Hematopoietic multipotent progenitor cell treated with erythropoietin and hydrocortisone succinate and interleukin-3 and kit ligand, for 8 days (in vitro differentiated cells): ENCODE measurements at regions not wholly inside any gene's neighbourhood (a gene's known extent, or its start where the extent isn't known, plus 50 kb on each side); places are given as distances from the start of the nearest gene placed in this dataset.
"Not testable (repeated sequence)": the region's sequence is repeated elsewhere in the genome, so short reads cannot be mapped to it uniquely, and the experiment has no call there.

Experiments used
- DNase-seq: peaks from one replicate; pipeline ENCODE4 v3.0.0-alpha.2; 2015

DNA sequence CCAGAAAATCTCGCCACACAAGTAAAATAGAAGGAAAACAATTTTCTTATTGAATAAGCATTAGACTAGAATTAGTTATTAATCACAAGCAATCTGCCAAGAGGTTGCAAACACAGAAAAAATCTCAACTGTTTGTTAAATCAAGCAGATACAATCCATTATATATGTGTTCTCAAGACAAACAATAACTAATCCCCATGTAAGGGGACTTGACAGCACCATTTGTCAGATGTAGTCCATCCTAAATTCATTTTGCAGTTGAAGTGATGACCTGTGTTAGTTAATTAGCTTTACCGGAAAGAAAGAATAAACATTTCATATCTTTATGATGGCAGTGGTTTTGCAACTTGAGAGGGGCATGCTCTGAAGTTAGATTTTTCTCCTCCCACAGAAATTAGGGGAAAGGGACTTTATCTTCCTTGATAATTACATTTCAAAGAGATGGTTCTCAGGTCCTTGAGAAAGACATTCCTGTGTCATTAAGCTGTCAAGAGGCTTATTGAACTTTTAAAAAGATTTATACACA is 1588.0 kb downstream of the GRIK2 start:
- no peak for DNase-seq

DNA sequence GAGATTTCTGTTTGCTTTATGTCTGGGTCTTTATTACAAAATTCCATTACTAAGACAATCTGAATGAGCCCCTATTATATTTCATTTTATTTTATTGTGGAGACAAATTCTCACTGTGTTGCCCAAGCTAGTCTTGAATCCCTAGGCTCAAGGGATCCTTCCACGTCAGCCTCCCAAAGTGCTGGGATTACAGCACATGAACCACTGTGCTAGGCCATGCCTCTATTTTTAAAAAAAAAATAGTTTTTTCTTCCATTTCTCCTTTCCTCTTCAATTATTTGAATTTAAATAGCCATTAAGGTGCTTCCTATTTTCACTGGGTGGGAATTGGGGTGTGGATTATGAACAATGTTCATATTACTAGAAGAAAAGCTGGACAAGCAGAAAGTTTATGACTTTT is 1587.4 kb downstream of the GRIK2 start:
- no peak for DNase-seq

DNA sequence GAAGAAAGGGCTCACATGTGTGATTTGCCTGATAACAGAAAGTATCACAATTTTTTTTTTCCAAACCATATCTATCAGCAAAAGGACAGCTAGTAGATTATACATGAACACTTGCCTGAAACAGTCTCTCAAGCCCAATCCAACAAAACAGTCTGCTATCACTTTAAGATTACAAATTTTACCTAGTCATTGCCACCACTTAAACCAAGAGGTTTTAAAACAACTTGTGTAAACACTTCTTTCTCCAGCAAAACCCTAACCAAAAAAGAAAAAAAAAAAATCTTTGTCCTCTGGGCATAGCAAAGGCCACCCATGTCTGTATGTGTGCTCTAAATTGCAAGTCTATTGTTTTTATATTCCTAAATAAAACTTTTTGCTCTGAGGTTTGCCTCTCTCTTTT is 1568.4 kb downstream of the GRIK2 start:
- DNase-seq = no peak

DNA sequence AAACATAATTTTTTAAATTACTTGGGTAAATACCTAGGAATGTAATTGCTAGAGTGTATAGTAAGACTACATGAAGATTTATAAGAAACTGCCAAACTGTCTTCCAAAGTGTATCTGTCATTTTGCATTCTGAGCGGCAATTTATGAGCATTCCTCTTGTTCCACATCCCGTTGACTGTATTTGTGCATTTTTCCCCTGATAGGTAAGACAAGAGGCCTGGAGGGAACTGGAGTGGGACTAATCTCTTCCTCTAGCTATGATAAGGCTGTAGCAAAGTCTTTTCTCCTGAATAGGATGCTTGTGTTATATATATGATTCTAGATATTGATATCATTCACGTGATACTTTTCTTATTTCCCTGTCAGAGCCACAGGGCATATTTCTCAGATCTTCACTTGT is 1557.5 kb downstream of the GRIK2 start:
- no peak for DNase-seq

DNA sequence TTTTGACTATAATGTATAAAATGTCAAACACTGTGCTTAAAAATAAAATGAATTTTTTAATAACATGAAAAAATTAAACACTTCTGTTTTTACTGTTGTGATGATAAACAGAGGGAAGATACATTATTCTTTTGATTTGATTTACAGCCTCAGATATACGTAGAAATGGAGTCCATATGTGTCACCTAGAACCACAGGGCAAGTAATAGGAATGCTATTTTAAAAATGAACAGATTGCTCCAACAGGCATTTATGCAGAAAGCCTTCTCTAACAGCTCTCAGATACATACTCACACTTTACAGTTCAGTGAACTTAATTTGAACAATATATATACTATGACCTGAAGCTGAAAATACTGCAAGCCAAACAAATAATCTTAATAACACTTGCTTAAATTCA is 1551.0 kb downstream of the GRIK2 start:
- DNase-seq = no peak

DNA sequence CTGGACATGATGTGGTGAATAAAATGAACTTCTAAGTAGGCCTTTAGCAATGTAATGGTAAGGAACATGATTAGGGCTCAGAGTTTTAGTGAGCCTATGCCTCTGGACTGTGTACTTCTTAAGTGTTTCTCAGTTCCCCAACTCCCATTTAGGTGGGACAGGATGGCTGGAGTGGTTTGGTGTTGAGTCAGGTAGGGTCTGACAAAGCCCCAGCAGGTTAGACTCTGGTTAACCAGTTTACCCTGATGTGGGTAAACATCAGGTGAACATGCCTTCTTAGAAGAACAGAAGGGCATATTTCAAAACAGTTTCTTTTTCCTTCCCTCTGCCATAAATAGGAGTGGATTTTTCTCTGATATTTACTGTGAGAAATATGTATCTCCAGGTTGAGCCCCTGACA is 1548.7 kb downstream of the GRIK2 start:
- DNase-seq = no peak

DNA sequence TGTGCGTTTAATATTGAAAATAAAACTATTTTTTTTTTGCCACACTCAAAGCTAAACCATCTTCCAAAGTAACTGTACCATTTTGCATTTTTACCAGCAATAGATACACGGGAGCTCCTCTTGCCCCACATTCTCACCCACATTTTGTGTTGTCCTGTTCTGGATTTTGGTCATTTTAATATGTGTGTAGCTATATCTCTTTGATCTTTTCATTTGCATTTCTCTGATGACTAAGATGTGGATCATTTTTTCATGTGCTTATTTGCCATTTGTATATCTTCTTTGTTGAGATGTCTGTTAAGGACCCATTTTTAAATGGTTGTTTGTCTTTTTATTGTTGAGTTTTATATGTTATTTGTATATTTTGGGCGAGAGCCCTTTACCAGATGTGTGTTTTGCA is 1543.5 kb downstream of the GRIK2 start:
- DNase-seq = no peak

DNA sequence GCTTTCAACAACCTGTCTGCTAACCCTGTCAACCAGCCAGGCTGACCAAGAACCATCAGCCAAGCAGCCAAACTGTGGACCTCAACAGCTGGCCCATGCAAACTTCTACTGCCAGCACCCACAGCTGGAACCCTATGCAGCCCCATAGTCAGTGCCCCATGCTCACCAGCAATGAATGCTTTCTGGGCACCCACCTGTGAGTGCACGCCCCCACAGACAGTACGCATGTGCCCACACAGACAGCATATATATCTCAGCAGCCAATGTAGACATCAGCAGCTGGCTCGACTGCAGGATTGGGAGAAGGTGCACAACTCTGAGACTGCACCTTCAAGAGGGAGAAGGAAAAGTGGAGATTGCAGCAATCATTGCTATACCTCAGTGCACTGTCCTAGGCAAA is 1534.6 kb downstream of the GRIK2 start:
- DNase-seq = no peak

DNA sequence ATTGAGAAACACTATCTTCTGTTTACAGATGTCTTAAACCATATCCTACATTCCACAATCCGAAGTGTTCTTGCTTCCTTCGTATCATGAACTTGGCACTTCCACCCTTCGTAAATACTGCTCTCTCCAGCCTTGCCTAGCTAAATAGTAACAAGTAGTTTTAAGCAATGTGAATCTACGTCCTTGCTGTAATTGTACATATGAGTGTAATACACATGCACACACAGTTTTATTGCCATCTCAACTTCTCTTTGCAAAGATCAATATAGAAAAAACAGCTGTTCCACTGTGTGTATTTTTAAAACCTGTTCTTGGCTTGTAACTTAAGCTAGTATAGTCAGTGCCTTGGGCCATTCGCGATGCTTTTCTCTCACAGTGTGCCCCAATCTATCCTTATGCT is 1524.7 kb downstream of the GRIK2 start:
- no peak for DNase-seq

DNA sequence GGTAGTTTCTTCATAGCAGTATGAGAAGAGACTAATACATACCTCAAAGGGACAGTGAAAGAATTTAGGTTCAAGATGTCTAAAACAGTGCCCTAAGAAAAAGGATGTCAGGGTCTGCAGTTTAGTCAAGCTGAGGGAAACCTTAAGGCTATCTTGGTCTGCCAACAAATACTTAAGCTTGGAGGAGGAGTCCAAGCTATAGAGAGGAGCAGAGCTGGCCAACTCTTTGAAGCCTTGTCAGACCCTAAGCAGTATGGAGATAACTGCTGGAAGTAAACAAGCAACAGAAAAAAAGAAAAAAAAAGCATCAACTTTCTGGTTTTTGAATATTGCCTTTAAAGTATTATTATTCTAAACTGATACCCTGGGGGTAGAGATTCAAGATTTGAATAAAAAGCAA is 1518.1 kb downstream of the GRIK2 start:
- no peak for DNase-seq

DNA sequence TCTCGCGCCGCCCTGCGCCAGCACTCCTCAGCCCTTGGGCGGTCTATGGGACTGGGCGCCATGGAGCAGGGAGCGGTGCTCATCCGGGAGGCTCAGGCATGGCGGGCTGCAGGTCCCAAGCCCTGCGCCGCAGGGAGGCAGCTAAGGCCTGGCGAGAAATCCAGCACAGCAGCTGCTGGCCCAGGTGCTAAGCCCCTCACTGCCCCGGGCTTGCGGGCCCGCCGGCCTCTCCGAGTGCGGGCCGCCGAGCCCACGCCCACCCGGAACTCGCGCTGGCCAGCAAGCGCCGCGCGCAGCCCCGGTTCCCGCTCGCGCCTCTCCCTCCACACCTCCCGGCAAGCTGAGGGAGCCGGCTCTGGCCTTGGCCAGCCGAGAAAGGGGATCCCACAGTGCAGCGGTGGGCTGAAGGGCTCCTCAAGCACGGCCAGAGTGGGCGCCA is 1517.2 kb downstream of the GRIK2 start:
- DNase-seq = not testable (repeated sequence)

DNA sequence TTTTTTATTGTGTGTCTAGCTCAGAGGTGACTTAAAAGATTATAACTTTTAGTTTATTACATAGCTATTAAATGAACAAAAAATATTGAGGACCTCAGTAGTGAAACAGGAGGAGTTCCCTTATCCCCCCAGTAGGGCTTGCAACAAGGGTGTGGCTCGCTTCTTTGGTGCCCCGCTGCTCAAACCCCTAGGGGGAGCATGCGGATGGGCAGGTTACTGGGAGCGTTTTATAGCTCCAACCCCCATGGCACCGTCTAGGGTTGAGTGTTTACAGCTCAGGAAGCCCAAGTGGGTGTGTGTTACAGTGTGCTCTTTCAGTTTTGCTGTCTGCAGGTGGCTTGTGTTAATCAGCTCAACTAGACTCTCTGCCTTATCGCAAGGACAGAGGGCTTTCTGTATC is 1513.7 kb downstream of the GRIK2 start:
- no peak for DNase-seq

DNA sequence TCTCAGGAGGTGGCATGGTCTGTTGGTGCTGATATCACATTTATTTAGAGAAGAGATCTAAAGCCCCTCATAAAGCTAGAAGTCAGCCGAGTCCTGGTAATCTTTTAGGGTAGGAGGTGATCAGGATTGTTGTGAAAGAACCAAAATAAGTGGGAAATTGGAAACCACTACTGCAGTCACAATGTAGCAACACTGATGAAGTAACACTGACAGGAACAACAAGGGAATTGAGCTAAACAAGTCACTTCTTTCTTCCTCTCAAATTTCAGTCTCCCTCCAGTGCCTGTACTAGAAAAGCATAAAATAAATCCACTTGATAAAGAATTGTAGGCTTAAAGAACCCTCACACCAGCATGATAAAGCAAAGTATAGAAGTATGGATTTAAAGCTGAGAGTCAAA is 1509.0 kb downstream of the GRIK2 start:
- no peak for DNase-seq

DNA sequence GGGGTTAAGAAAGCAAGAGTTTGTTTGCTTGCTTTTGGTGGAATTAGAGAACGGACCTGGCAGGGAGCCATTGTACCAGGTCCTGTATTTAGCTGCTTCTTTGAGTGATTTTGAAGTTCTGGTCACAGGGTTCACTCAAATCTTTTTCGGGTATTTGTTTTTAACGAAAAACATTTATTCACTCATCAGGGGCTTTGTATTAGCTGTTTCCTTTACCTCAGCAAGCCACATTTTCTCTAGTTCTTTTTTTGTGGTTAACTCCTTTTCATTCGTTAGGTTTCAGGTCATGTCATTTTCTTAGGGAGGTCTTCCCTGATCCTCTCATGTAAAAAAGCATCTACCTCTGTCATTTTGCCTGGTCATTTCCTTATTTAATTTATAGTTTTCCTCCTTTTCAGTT is 1502.2 kb downstream of the GRIK2 start:
- no peak for DNase-seq

DNA sequence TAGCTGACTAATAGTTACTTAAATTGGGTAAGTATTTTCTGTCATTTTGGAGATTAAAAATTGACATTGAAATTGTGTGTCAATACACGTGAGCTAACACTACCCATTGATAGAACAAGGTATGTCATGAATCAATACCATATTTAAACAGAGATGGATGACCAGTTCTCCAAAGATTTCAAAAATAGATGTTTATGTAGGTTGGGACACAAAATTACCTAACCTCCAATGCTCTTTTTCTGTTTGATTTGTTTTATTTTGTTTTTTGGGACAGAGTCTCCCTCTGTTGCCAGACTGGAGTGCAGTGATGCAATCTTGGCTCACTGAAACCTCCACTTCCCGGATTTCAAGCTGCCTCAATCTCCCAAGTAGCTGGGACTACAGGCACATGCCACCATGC is 1491.7 kb downstream of the GRIK2 start:
- no peak for DNase-seq

DNA sequence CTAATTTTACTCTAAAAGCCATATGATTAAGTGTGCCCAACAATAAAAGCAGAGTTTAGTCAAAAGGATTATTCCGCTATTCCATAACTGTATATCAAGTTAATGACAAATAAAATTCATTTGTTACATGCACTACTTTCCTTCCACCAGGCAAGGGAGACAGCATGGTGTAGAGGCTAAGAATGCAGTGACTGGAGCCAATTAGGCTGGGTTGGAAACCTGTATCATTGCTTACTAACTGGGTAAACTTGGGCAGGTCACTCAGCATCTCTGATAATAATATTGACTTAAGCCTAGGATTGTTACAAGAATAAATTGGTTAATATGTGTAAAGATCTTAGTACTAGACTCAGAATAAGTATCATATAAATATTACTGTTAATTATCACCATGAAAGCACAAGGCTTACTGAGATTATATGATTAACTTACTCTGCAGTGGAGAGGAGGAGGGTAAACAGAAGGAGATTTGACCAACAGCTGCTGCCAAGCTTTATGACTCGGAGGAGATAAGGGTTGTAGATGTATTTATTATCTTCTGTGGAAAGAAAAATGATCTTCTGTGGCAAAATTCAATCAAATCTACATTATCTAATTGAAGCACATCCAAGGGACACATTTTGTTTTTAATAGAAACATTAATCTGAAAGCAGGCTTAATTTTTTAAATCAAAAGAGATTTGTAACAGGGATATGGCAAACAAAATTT is 1459.9 kb downstream of the GRIK2 start:
- no peak for DNase-seq

DNA sequence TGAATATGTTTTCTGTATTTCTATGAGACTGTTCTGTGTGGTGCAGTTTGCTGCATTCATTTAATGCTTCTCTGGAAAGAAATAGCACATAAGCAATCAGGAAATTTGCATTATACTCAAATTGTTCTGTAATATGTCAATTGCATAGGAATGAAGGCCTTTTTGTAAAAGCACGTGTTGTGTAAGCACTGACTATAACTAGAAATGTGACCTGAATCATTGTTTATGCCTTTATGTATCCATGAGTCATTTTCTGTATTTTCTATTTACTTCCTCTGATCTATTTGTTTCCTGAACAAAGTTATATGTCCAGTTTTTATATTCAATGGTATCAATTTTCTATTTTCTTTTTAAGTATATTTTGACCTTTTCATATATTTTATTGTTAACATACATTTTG is 1455.3 kb downstream of the GRIK2 start:
- DNase-seq = no peak

DNA sequence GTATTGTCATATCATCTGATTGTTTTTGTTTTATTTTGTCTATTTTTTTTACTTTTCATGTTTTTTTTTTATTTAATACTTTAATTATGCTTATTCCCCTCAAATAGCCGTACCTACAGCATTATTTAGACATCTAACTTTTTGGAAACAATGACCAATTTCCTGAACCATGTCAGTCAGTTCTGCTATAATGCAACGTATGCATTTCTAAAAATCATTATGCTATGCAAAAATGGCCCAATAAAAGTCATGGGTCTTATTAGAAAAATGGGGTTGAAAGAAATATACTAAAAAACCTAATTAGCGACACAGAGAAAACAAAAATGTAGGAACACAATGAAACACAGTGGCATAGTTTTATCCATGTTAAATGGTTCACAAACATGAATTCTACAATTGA is 1454.7 kb downstream of the GRIK2 start:
- no peak for DNase-seq

DNA sequence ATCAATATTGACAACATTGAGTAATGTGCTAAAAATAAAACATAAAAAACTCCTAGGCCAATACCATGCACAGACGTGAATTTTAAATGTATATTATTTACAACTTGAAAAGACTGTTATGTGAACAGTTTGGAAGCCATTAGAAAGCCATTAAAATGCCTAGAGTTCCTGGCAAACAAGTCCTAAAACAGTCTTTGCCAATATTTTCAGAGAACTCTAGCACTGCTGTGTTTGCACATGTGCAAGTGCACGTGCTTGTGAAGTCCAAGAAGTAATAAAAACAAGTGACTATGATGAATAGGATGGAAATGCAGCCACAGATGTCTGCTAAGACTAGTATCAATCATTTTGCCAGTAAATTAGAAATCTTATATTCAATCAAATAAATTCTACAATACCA is 1447.6 kb downstream of the GRIK2 start:
- no peak for DNase-seq

DNA sequence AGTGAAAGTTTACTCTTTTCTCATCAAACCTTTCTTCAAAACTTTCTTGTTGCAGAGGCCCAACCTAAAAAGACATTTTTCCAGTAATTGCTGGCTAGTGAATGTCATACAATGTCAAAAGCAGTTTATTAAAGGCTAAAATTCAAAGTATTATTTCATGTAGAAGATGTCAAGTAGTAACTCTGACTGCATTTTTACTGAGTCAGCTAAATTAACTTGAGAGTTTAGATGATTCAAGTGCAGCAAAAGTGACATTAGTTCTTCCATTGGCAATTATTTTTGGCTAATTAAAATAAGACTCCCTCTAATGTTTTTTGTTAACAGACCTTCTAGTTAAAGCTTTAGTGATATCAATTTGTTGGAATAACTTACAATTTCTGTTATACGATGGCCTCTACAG is 1438.5 kb downstream of the GRIK2 start:
- no peak for DNase-seq

DNA sequence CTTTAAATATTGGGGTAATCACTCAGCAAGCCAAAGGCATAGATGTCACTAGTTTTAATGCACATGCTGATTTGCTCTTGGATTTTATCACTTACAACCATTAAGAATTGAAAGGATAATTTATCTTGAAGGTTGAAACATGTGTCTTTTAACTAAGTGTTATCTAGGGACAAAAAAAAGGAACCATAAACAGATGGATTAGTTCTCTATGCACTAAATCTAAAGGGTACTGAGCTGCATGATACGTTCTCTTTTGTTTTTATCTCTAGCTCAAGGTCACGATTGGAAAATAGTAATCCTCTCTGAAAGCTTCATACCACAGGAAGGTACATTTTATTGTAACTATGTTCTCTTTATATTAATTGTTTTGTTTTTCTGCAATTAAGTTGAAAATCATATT is 1426.6 kb downstream of the GRIK2 start:
- no peak for DNase-seq

DNA sequence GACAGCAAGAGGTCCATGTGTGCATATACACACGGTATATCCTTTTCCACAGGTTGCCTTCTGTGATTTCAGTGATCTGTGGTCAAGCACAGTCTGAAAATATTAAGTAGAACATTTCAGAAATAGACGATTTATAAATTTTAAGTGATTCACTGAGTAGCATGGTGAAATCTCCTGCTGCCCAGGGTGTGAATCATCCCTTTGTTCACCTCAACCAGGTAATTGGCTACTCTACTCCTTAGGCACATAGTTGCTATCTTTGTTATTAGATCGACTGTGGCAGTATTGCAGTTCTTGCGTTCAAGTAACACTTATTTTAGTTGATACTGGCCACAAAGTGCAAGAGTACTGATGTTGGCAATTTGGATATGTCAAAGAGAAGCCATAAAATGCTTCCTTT is 1421.7 kb downstream of the GRIK2 start:
- no peak for DNase-seq

DNA sequence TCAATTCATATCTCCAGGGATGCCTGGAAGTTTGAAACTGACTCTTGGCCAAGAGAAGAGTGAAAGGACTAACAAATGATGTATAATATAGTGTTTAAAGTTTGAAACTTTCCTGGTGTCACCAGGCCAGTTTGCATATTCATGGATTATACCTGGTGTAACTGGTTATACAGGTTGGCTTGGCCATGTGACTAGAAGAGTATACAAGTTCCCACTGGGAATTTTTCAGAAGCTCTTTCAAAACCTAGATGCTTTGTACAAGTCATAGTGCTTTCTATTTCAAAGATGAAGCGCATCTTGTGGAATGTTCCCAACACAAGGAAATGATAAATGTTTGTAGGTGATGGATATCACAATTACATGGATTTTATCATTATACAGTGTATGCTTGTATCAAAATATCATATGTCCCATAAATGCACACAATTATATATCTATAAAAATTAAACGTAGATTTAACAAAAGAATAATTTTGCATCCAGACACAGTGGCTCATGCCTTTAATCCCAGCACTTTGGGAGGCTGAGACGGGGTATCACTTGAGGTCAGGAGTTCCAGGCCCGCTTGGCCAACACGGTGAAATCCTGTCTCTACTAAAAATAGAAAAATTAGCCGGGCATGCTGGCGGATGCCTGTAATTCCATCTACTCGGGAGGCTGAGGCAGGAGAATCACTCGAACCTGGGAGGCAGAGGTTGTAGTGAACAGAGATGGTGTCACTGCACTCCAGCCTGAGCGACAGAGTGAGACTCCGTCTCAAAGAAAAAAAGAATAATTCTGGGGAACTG is 1420.2 kb downstream of the GRIK2 start:
- DNase-seq = no peak

DNA sequence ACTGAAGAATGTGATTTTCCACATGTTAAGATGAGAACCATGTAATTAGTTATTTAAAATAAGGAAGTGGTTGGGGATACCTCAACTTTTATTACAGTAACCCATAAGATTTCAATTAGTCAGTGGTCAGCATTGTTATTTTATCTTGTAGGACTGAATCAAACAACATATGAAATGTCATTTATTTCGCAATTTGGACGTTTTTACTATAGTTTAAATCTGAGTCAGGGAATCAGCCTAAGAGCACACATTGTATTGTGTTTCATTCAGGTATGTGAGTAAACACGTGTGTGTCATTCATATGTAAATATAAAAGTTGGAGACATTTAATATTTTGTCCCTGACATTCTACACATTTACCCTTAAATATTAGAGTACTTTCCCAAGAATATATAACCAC is 1418.7 kb downstream of the GRIK2 start:
- DNase-seq = no peak
